ENCODE measurements at regions not wholly inside any gene's neighbourhood (a gene's known extent, or its start where the extent isn't known, plus 50 kb on each side); places are given as distances from the start of the nearest gene placed in this dataset.

- no peak for DNase-seq (ENCODE audit: low read depth)
These were observed 82.1 kb upstream of the ONECUT1 start for GRCh38 chr15:52872036-52872818.

DNA sequence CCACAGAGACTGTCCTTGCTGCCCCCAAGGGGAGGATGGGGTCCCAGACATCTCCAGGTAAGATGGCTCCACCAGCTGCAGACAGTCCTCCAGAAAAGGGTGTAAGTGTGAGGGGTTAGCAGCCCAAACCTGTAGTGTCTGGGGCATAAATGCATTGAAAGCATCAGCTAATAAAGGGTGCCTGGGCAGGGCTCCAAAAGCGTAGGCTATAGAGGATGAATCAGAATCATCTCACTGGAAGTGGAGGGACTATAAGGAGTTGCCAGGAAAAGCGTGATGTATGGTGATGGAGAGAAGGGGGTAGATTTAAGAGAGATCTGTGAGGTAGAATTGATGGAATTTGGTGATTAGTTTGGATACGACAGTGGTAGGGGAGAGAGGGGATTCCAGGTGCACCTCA is 79.9 kb upstream of the ONECUT1 start:
- DNase-seq (ENCODE audit: low read depth) = no peak

- no peak for DNase-seq (ENCODE audit: low read depth)
These were observed 76.6 kb upstream of the ONECUT1 start for GRCh38 chr15:52866698-52867097.

GRCh38 chr15:52862677-52863076 is 72.5 kb upstream of the ONECUT1 start:
- no peak for DNase-seq (ENCODE audit: low read depth)

DNA sequence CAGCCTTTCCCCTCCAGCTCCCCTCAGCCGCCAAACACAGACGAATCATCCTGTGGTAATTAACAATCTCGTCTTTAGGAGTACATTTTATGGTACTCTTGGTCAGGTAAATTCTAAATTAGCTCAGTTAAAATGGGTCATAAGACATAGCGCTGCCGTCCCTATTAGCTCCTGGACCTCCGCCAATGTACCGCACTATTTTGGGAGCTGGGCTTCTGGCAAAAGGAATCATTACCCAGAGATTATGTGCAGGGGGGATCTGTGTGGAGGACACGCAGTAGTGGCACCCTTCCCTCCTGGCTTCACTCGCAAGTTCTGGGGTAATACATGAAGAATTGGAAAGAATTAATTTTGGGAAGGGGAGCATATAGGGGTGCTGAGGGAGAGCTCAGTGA is 68.6 kb upstream of the ONECUT1 start:
- no peak for DNase-seq (ENCODE audit: low read depth)

DNA sequence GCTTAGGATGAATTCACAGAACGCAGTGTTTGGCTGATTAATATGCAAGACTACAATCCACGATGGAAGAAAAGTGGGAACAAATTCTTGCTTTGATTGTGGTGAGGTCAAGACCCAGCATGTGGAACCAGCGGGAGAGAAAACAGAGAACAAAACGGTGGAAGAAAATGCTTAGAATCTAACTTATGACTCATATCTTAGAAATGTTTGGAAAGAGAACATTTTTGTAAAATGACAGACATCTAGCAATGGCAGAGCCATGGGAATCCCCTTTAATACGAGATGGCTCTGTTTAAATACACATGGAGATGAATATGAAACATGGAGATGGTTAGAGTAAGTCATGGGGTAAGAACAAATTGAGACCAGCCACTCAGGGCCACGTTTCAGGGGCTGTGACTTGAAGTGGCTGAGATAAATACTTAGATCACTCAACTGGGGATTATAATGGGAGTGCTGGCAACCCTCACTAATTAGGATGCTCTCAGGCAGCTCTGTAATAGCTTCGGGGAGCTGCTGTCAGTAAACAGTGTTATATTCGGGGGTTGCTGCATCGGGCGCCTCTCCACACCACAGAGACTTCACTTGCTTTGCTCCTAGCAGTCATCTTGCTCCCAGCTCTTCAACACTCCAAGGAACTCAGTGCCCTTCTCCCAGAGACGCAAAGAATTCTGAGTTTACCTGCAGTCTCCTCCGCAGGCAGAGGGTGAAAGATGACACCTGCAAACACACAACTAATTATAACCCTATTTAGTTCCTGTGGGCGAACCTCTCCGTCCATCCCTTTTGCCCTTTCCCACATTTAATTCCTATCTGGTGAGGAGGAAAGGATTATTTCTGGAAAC is 68.0 kb upstream of the ONECUT1 start:
- DNase-seq (ENCODE audit: low read depth) = no peak

DNA sequence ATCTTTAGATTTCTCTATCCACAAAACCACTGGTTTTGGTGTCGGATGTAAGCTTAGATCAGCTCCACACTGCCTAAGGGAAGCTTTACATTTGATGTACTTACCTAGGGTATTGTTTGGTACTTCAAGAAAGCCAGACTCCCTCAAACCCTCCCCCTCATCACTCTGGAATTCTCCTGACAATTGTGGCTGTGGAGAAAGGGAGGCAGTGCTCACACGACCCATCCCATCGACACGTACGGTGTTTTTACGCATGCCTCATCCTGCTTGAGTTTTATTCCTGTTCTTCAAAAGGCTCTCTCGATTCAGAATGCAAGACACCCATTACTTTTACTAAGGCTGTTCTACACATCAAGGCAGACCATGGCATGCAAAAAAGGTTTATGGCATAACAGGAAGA is 67.3 kb upstream of the ONECUT1 start:
- DNase-seq (ENCODE audit: low read depth) = no peak

- no peak for DNase-seq (ENCODE audit: low read depth)
These were observed 66.2 kb upstream of the ONECUT1 start for GRCh38 chr15:52856286-52856685.

DNA sequence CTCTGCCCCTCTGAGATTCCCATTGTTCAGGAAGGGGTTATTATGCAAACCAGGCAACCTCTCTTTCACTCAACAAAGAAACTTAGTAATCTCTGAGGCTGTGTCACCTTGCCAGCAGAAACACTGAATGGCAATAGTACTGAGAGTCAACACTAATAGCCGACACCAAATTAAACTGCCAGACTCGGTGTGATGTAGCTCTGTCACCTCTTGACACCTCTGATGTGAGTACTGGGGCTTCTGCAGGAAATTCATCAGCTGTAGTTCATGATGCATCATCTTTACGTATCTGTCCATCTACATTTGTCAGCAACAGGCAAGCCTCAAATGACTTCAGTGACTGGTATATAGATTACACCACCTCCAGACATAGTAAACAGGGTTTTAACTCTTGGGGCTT is 65.0 kb upstream of the ONECUT1 start:
- no peak for DNase-seq (ENCODE audit: low read depth)

DNA sequence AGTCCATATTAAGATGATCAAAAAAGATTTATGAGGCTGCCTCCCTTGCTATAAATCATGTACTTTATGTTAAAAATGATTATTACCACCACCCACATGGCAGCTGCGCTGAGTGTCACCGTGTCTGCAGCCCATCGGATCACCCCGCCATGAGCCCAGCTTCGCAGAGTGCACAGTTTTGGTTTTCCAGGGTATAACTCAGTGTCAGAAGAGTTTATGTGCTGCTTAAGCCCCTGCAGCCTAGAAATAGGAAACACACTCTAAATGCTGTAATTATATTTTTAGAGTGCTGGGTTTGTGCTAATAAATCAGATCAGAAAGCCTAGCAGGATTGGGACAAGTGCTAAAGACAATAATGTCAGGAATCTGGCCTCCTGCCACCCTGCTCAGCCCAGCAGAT is 54.7 kb upstream of the ONECUT1 start:
- DNase-seq (ENCODE audit: low read depth) = no peak
